PC-3 (cell line): ENCODE measurements at regions not wholly inside any gene's neighbourhood (a gene's known extent, or its start where the extent isn't known, plus 50 kb on each side); places are given as distances from the start of the nearest gene placed in this dataset.

Source experiments
- ATAC-seq: fragments of 200-7000 bp; cut with Tn5 transposase; 2 replicates; pipeline ENCODE4 v1.9.1; 2020; ENCODE audit warnings: mild to moderate bottlenecking, moderate library complexity
- BruUV-seq: library from RNA; stranded (reverse); fragments of 400-500 nt; replicated peaks from 2 replicates; lab custom pipeline; 2021; lab: Mats Ljungman, UMichigan
- CTCF ChIA-PET: fragments of 300-600 bp; sonication (Branson Sonifier 250); formaldehyde crosslinking; loops from one replicate; lab custom pipeline; 2022; ENCODE audit warnings: antibody characterized with exemption; lab: Charles Lee
- POLR2A ChIA-PET: fragments of 300-600 bp; sonication (Branson Sonifier 250); formaldehyde crosslinking; loops from one replicate; lab custom pipeline; 2022; ENCODE audit warnings: antibody characterized with exemption; ENCODE audit not compliant: unreplicated experiment; lab: Charles Lee
- DNase-seq: peaks from one replicate; pipeline ENCODE4 v3.0.0-alpha.2; 2015
- H2AFZ ChIP-seq: fragments of 300-600 bp; sonication (generic); 2 replicates; pipeline ENCODE4 v1.6.0; 2016; ENCODE audit warnings: antibody characterized with exemption, low read length
- H3F3A ChIP-seq: fragments of 300-600 bp; sonication (generic); one replicate; pipeline ENCODE4 v1.6.0; 2017; ENCODE audit warnings: antibody characterized with exemption, low read length, control low read depth, mild to moderate bottlenecking; ENCODE audit not compliant: unreplicated experiment
- H3K27ac ChIP-seq: fragments of 300-600 bp; sonication (generic); 2 replicates; pipeline ENCODE4 v1.5.1; 2016; ENCODE audit warnings: mild to moderate bottlenecking, low read length
- H3K27me3 ChIP-seq: fragments of 300-600 bp; sonication (generic); 2 replicates; pipeline ENCODE4 v1.6.1; 2016; ENCODE audit warnings: low read length, mixed read lengths
- H3K36me3 ChIP-seq: fragments of 300-600 bp; sonication (generic); 2 replicates; pipeline ENCODE4 v1.6.1; 2016; ENCODE audit warnings: low read depth, mixed run types, low read length, mixed read lengths
- H3K4me1 ChIP-seq: fragments of 300-600 bp; sonication (generic); 2 replicates; pipeline ENCODE4 v1.5.1; 2016; ENCODE audit warnings: low read length; ENCODE audit not compliant: insufficient read depth
- H3K4me2 ChIP-seq: fragments of 300-600 bp; sonication (generic); 2 replicates; pipeline ENCODE4 v1.6.0; 2016; ENCODE audit warnings: low read length
- H3K4me3 ChIP-seq: fragments of 300-600 bp; sonication (generic); 2 replicates; pipeline ENCODE4 v1.5.1; 2016; ENCODE audit warnings: mild to moderate bottlenecking, low read length, mixed read lengths
- H3K79me2 ChIP-seq: fragments of 300-600 bp; sonication (generic); 2 replicates; pipeline ENCODE4 v1.6.1; 2017; ENCODE audit warnings: low read length, mixed read lengths
- H3K9ac ChIP-seq: fragments of 300-600 bp; sonication (generic); 2 replicates; pipeline ENCODE4 v1.6.0; 2016; ENCODE audit warnings: mild to moderate bottlenecking, low read length
- H3K9me2 ChIP-seq: fragments of 300-600 bp; sonication (generic); replicated peaks from 2 replicates; pipeline ENCODE4 v1.6.1; 2016; ENCODE audit warnings: mixed run types, low read length, mixed read lengths
- H3K9me3 ChIP-seq: fragments of 300-600 bp; sonication (generic); 2 replicates; pipeline ENCODE4 v1.6.1; 2016; ENCODE audit warnings: low read length, mixed read lengths
- H4K20me1 ChIP-seq: fragments of 300-600 bp; sonication (generic); 2 replicates; pipeline ENCODE4 v1.6.1; 2016; ENCODE audit warnings: low read length, mixed read lengths
- EZH2 ChIP-seq: fragments of 300-600 bp; sonication (generic); IDR thresholded peaks from one replicate; pipeline ENCODE4 v1.6.1; 2017; ENCODE audit warnings: antibody characterized with exemption, mild to moderate bottlenecking, low read length; ENCODE audit not compliant: unreplicated experiment
- EZH2phosphoT487 ChIP-seq: fragments of 300-600 bp; sonication (generic); IDR thresholded peaks from 2 replicates; pipeline ENCODE4 v1.6.1; 2018; ENCODE audit warnings: mild to moderate bottlenecking, antibody characterized with exemption, low read length, borderline replicate concordance
- intact Hi-C: fragments of 100-400 bp; cut with micrococcal nuclease; formaldehyde crosslinking; loops from 2 replicates; pipeline ENCODE4 v1.9.0; 2023
- TF ChIP-seq, protein P1 (sequence below): fragments of 300-600 bp; sonication (generic); conservative IDR thresholded peaks from 2 replicates; pipeline ENCODE4 v1.5.1; 2017; ENCODE audit warnings: antibody characterized with exemption, low read depth, mild to moderate bottlenecking, low read length

DNA sequence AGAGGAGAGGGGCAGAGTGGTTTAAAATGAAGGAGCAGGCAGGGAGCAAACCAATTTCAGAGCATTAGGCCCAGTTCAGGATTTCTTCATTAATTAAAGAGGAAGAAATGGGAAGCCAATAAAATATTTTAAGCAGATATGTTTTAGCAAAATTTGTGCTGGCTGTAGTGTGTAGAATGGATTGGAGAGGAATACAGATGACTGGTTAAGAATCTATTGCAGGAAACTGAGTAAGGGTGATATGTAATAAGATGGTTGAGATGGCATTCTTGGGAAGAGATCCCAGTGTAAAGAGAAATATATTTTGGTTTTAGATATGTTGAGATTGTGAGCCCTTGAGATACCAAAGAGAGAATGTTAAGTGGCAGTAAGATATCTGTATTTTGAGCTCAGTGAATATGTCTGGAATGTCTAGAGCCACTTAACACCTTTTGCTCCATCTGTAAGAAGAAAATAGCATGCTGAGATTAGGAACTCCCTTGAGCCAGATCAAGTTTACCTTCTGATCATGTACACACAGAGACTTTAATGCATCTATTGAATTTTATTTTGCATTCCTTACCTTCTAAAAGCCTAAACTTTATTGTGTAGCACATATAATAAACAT, 79.5 kb upstream of the SLC27A6 start:
- intact Hi-C loops, result no loop called here
- Histone ChIP-seq H3K79me2 (no peaks in the 10 kb centered on the region), H2AFZ (no peak overlapping the region), H3K27me3 (peaks cover 3% of the 10 kb centered on the region; the same call in 1 of the 2 replicates), H3K27ac (no peak overlapping the region), H3K4me1 (no peaks in the 10 kb centered on the region), H3K9ac (no peak overlapping the region), H4K20me1 (no peaks in the 10 kb centered on the region), H3K36me3 (no peaks in the 10 kb centered on the region), H3K9me2 (no peaks in the 10 kb centered on the region), H3K4me2 (no peak overlapping the region), H3K9me3 (no peaks in the 10 kb centered on the region), H3K4me3 (no peak overlapping the region), H3F3A (no peaks in the 10 kb centered on the region)
- TF ChIP-seq, protein P1, sequence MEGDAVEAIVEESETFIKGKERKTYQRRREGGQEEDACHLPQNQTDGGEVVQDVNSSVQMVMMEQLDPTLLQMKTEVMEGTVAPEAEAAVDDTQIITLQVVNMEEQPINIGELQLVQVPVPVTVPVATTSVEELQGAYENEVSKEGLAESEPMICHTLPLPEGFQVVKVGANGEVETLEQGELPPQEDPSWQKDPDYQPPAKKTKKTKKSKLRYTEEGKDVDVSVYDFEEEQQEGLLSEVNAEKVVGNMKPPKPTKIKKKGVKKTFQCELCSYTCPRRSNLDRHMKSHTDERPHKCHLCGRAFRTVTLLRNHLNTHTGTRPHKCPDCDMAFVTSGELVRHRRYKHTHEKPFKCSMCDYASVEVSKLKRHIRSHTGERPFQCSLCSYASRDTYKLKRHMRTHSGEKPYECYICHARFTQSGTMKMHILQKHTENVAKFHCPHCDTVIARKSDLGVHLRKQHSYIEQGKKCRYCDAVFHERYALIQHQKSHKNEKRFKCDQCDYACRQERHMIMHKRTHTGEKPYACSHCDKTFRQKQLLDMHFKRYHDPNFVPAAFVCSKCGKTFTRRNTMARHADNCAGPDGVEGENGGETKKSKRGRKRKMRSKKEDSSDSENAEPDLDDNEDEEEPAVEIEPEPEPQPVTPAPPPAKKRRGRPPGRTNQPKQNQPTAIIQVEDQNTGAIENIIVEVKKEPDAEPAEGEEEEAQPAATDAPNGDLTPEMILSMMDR, result no peak
- TF ChIP-seq EZH2, result no peak
- TF ChIP-seq EZH2phosphoT487, result no peak
- DNase-seq (no peak), ATAC-seq (no peak)
- ChIA-PET POLR2A (no interaction called here), CTCF (no interaction called here)
- no TSS peak for BruUV-seq

DNA sequence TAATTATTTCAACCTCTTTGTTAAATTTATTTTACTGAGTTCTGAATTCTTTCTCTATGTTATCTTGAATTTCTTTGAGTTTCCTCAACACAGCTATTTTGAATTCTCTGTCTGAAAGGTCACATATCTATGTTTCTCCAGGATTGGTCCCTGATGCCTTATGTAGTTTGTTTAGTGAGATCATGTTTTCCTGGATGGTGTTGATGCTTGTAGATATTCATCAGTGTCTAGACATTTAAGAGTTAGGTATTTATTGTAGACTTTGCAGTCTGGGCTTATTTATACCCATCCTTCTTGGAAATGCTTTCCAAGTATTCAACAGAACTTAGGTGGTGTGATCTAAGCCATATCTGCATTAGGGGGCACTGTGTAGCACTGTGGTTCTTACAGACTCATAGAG, 70.2 kb upstream of the SLC27A6 start:
- DNase-seq, result no peak
- POLR2A ChIA-PET, result no interaction called here
- Histone ChIP-seq H2AFZ (no peak overlapping the region), H3K27ac (no peak overlapping the region), H3F3A (no peaks in the 10 kb centered on the region), H3K79me2 (no peaks in the 10 kb centered on the region), H3K9me2 (no peaks in the 10 kb centered on the region), H3K9me3 (no peaks in the 10 kb centered on the region), H3K4me1 (no peaks in the 10 kb centered on the region), H3K27me3 (peaks cover 12% of the 10 kb centered on the region; the same call in 1 of the 2 replicates), H4K20me1 (no peaks in the 10 kb centered on the region), H3K36me3 (no peaks in the 10 kb centered on the region), H3K4me3 (no peak overlapping the region), H3K4me2 (no peak overlapping the region), H3K9ac (no peak overlapping the region)
- TF ChIP-seq EZH2, result no peak
- no peak for TF ChIP-seq EZH2phosphoT487
- TF ChIP-seq, protein P1, result no peak
- intact Hi-C loops, result no loop called here
- CTCF ChIA-PET, result no interaction called here
- no peak for ATAC-seq
- BruUV-seq, result no TSS peak

DNA sequence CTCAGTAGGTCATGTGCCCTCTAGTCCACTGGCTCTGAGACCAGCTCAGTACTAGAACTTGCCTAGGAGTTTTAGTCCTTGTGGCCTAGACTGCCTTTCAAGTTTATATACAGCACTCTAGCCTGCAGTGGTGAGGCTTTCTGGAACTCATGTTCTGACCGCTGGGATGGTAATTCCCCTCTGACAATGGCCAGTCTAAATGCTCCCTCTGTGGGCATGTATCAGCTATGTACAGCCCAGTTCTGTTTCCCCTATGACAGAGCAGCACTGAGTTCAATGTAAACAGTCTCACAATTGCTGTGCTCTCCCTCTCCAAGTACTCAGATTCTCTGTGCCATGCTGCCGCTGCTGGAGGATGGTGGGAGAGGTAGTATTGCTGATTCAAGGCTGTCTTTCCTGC, 68.6 kb upstream of the SLC27A6 start:
- no peaks in the 10 kb centered on the region for H3K79me2 ChIP-seq
- H3K9ac ChIP-seq, result no peak overlapping the region
- H3K9me2 ChIP-seq, result no peaks in the 10 kb centered on the region
- H2AFZ ChIP-seq, result no peak overlapping the region
- H3K4me2 ChIP-seq, result no peak overlapping the region
- no peak overlapping the region for H3K4me3 ChIP-seq
- ChIA-PET CTCF (no interaction called here), POLR2A (no interaction called here)
- intact Hi-C loops, result no loop called here
- no peaks in the 10 kb centered on the region for H3K36me3 ChIP-seq
- H3K27ac ChIP-seq, result no peak overlapping the region
- ATAC-seq (no peak), DNase-seq (no peak)
- no peaks in the 10 kb centered on the region for H4K20me1 ChIP-seq
- H3F3A ChIP-seq, result no peaks in the 10 kb centered on the region
- H3K4me1 ChIP-seq, result no peaks in the 10 kb centered on the region
- no TSS peak for BruUV-seq
- H3K9me3 ChIP-seq, result no peaks in the 10 kb centered on the region
- H3K27me3 ChIP-seq, result peaks cover 16% of the 10 kb centered on the region; the same call in 1 of the 2 replicates
- TF ChIP-seq, protein P1, result no peak
- TF ChIP-seq EZH2 (no peak), EZH2phosphoT487 (no peak)
